Mesothelial cell of epicardium (in vitro differentiated cells): ENCODE measurements at regions not wholly inside any gene's neighbourhood (a gene's known extent, or its start where the extent isn't known, plus 50 kb on each side); places are given as distances from the start of the nearest gene placed in this dataset.

Source experiments
- DNase-seq, 2 experiments: peaks; one replicate each; pipeline ENCODE4 v3.0.0; 2021; ENCODE audit warnings: low spot score in 2 of 2; ENCODE audit not compliant: unreplicated experiment in 2 of 2
- H3K27ac Mint-ChIP-seq: 2 replicates; pipeline ENCODE4 v1.8.0; 2021; ENCODE audit warnings: mixed read lengths
- H3K27me3 Mint-ChIP-seq: 2 replicates; pipeline ENCODE4 v1.8.0; 2021; ENCODE audit warnings: low read depth, mixed read lengths
- H3K36me3 Mint-ChIP-seq: 2 replicates; pipeline ENCODE4 v1.8.0; 2021; ENCODE audit warnings: mixed read lengths
- H3K4me1 Mint-ChIP-seq: 2 replicates; pipeline ENCODE4 v1.8.0; 2021; ENCODE audit warnings: mixed read lengths
- H3K4me3 Mint-ChIP-seq: 2 replicates; pipeline ENCODE4 v1.8.0; 2021; ENCODE audit warnings: mild to moderate bottlenecking, moderate library complexity, mixed read lengths
- H3K9me3 Mint-ChIP-seq: 2 replicates; pipeline ENCODE4 v1.8.0; 2021; ENCODE audit warnings: mixed read lengths
- CTCF ChIP-seq: fragments of 200-600 bp; sonication (generic); IDR thresholded peaks from one replicate; pipeline ENCODE4 v1.5.0; 2021; ENCODE audit warnings: antibody characterized with exemption; ENCODE audit not compliant: unreplicated experiment

GRCh38 chr2:133732982-133733900 lies 165.0 kb upstream of the NCKAP5 start:
- no peaks in the 10 kb centered on the region for H3K36me3 Mint-ChIP-seq
- no peaks in the 10 kb centered on the region for H3K9me3 Mint-ChIP-seq
- H3K4me1 Mint-ChIP-seq, result no peaks in the 10 kb centered on the region
- peaks cover 7% of the 10 kb centered on the region for H3K27me3 Mint-ChIP-seq
- no peak overlapping the region for H3K27ac Mint-ChIP-seq
- DNase-seq, result no peak
- TF ChIP-seq CTCF, result no peak
- H3K4me3 Mint-ChIP-seq, result no peak overlapping the region

GRCh38 chr2:133733901-133734255 lies 165.6 kb upstream of the NCKAP5 start:
- no peaks in the 10 kb centered on the region for H3K4me1 Mint-ChIP-seq
- TF ChIP-seq CTCF, result no peak
- no peaks in the 10 kb centered on the region for H3K36me3 Mint-ChIP-seq
- DNase-seq, result no peak
- no peaks in the 10 kb centered on the region for H3K9me3 Mint-ChIP-seq
- no peak overlapping the region for H3K4me3 Mint-ChIP-seq
- H3K27me3 Mint-ChIP-seq, result peaks cover 7% of the 10 kb centered on the region
- H3K27ac Mint-ChIP-seq, result no peak overlapping the region

- TF ChIP-seq CTCF, result no peak
- no peaks in the 10 kb centered on the region for H3K36me3 Mint-ChIP-seq
- no peaks in the 10 kb centered on the region for H3K4me1 Mint-ChIP-seq
- no peak overlapping the region for H3K4me3 Mint-ChIP-seq
- no peaks in the 10 kb centered on the region for H3K9me3 Mint-ChIP-seq
- peaks cover 7% of the 10 kb centered on the region for H3K27me3 Mint-ChIP-seq
- H3K27ac Mint-ChIP-seq, result no peak overlapping the region
- DNase-seq, result no peak
Measured at GRCh38 chr2:133734716-133735495, 166.6 kb upstream of the NCKAP5 start.

GRCh38 chr2:133736674-133737073 lies 168.4 kb upstream of the NCKAP5 start:
- Mint-ChIP-seq H3K4me1 (no peaks in the 10 kb centered on the region), H3K9me3 (no peaks in the 10 kb centered on the region), H3K27me3 (peaks cover 7% of the 10 kb centered on the region), H3K27ac (no peak overlapping the region), H3K4me3 (no peak overlapping the region), H3K36me3 (no peaks in the 10 kb centered on the region)
- no peak for TF ChIP-seq CTCF
- DNase-seq, result no peak

- Mint-ChIP-seq H3K27me3 (peaks cover 7% of the 10 kb centered on the region), H3K4me3 (no peak overlapping the region), H3K4me1 (no peaks in the 10 kb centered on the region), H3K27ac (no peak overlapping the region), H3K9me3 (no peaks in the 10 kb centered on the region), H3K36me3 (no peaks in the 10 kb centered on the region)
- TF ChIP-seq CTCF, result no peak
- no peak for DNase-seq
Measured at GRCh38 chr2:133737242-133737993, 169.2 kb upstream of the NCKAP5 start.
